MCF 10A (cell line): ENCODE measurements at regions not wholly inside any gene's neighbourhood (a gene's known extent, or its start where the extent isn't known, plus 50 kb on each side); places are given as distances from the start of the nearest gene placed in this dataset.

Source experiments
- BruUV-seq: library from RNA; stranded (reverse); fragments of 400-500 nt; replicated peaks from 2 replicates; lab custom pipeline; 2021; lab: Mats Ljungman, UMichigan
- CTCF ChIA-PET: fragments of 300-600 bp; sonication (Branson Sonifier 250); formaldehyde crosslinking; extraction: SDS; loops from one replicate; lab custom pipeline; 2021; ENCODE audit warnings: antibody characterized with exemption, inconsistent platforms; lab: Yijun Ruan, JAX
- POLR2A ChIA-PET: fragments of 300-600, 350-650 bp; sonication (Branson Sonifier 250); formaldehyde crosslinking; extraction: SDS; loops from one replicate; lab custom pipeline; 2020; ENCODE audit warnings: antibody characterized with exemption, inconsistent platforms; lab: Yijun Ruan, JAX
- DNase-seq: peaks from one replicate; pipeline ENCODE4 v3.0.0-alpha.2; 2018; ENCODE audit not compliant: unreplicated experiment
- H3K27ac Mint-ChIP-seq: one replicate; pipeline ENCODE4 v1.8.0; 2022; ENCODE audit warnings: mild to moderate bottlenecking, low read depth, mixed read lengths; ENCODE audit not compliant: unreplicated experiment
- H3K27me3 Mint-ChIP-seq: one replicate; pipeline ENCODE4 v1.8.0; 2022; ENCODE audit warnings: mixed read lengths; ENCODE audit not compliant: insufficient read depth, unreplicated experiment
- H3K36me3 Mint-ChIP-seq: one replicate; pipeline ENCODE4 v1.8.0; 2022; ENCODE audit warnings: mild to moderate bottlenecking, moderate library complexity, mixed read lengths; ENCODE audit not compliant: insufficient read depth, unreplicated experiment
- H3K4me1 Mint-ChIP-seq: one replicate; pipeline ENCODE4 v1.8.0; 2022; ENCODE audit warnings: mixed read lengths; ENCODE audit not compliant: insufficient read depth, unreplicated experiment
- H3K4me3 Mint-ChIP-seq: one replicate; pipeline ENCODE4 v1.8.0; 2022; ENCODE audit warnings: mild to moderate bottlenecking, moderate library complexity, mixed read lengths; ENCODE audit not compliant: unreplicated experiment
- H3K9me3 Mint-ChIP-seq: one replicate; pipeline ENCODE4 v1.8.0; 2022; ENCODE audit warnings: mixed read lengths; ENCODE audit not compliant: unreplicated experiment
- intact Hi-C: fragments of 100-400 bp; cut with micrococcal nuclease; formaldehyde crosslinking; loops from 2 replicates; pipeline ENCODE4 v1.14.1; 2022
- TF ChIP-seq, protein P1 (sequence below): fragments of 200-600 bp; IDR thresholded peaks from one replicate; pipeline ENCODE4 v1.8.0; 2022; ENCODE audit warnings: antibody characterized with exemption, mild to moderate bottlenecking; ENCODE audit not compliant: unreplicated experiment

DNA sequence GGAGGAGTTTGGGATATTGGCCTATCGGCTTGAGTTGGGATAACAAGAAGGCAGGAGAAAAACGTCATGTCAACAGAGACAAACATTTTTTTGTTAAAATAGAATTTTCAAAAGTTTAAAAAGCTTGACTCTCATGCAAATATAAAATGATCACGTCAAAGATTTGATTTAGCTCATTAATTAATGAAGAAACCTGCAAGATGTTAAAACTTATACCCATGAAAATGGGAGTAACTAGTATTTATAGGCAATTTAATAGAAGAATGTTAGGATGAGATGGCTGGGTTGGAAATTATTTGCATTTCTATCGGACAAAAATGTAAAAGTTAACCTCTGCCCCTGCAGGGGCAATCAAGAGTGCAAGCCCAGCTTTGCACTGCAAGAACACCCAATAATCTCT, 184.6 kb upstream of the BCOR start:
- TF ChIP-seq, protein P1, sequence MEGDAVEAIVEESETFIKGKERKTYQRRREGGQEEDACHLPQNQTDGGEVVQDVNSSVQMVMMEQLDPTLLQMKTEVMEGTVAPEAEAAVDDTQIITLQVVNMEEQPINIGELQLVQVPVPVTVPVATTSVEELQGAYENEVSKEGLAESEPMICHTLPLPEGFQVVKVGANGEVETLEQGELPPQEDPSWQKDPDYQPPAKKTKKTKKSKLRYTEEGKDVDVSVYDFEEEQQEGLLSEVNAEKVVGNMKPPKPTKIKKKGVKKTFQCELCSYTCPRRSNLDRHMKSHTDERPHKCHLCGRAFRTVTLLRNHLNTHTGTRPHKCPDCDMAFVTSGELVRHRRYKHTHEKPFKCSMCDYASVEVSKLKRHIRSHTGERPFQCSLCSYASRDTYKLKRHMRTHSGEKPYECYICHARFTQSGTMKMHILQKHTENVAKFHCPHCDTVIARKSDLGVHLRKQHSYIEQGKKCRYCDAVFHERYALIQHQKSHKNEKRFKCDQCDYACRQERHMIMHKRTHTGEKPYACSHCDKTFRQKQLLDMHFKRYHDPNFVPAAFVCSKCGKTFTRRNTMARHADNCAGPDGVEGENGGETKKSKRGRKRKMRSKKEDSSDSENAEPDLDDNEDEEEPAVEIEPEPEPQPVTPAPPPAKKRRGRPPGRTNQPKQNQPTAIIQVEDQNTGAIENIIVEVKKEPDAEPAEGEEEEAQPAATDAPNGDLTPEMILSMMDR, result no peak
- Mint-ChIP-seq H3K27ac (no peak overlapping the region), H3K4me1 (no peaks in the 10 kb centered on the region), H3K4me3 (no peak overlapping the region), H3K9me3 (no peaks in the 10 kb centered on the region), H3K27me3 (peaks cover 26% of the 10 kb centered on the region), H3K36me3 (no peaks in the 10 kb centered on the region)
- intact Hi-C loops, result no loop called here
- ChIA-PET POLR2A (no interaction called here), CTCF (no interaction called here)
- no TSS peak for BruUV-seq
- no peak for DNase-seq

DNA sequence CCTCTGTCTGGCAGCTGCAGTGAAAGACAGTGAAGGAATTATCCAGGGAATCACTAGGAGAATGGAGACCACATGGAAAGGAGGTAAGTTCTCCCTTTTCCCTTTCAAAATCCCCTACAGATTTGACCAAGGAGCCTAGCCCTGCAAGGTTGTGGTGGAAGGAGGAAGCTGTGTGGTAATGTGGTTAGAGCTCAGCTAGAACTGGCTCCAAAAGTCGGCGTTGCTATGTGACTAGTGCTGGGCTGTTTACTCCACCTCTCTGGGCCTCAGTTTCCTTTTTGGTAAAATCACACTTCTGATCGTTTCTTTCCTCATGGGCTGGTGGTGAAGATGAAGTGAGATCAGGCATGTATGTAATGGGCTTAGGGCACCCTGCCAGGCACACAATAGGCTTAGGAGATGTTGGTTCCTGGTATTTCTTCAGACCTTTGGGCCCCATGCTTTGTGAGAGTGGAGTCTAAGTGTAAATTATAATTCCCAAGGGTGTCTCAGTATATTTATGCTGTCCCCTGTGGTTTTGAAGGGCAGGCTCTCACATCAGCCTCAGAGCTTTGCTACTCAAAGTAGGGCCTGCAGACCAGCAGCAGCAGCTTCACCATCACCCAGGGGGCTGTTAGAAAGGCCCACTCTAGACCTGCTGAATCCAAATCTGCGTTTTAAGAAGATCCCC, 183.7 kb upstream of the BCOR start:
- DNase-seq, result no peak
- intact Hi-C loops, result no loop called here
- Mint-ChIP-seq H3K4me3 (no peak overlapping the region), H3K9me3 (no peaks in the 10 kb centered on the region), H3K27ac (no peak overlapping the region), H3K36me3 (no peaks in the 10 kb centered on the region), H3K4me1 (no peaks in the 10 kb centered on the region), H3K27me3 (peaks cover 25% of the 10 kb centered on the region)
- POLR2A ChIA-PET, result interaction anchor here (1.0 kb wide), 1 partner anchor 8 kb away, joined by 3 read pairs; no protein-coding TSS in a partner anchor
- no TSS peak for BruUV-seq
- TF ChIP-seq, protein P1, result no peak
- CTCF ChIA-PET, result interaction anchor here (0.6 kb wide), 1 partner anchor 271 kb away, joined by 3 read pairs; no protein-coding TSS in a partner anchor

DNA sequence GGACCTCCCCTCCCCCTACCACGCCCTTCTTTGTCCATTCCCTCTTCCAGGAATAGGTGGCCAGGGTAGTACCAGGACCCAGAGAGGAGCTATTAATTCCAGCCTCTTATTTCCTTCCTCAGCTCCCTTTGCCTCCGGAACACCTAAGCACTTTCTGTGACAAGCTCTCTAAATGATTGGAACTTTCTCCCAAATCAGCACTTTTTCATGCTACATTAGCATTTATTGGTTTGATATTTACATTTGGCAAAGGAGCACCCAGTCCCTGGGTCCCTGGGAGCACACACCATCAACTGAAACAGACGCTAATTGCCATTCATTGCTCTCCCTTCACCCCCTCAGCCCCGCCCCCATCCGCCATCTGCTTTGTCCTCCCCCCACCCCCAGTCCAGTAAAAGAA, 182.0 kb upstream of the BCOR start:
- no peak overlapping the region for H3K4me3 Mint-ChIP-seq
- CTCF ChIA-PET, result interaction anchor here (0.6 kb wide), 1 partner anchor 264 kb away, joined by 4 read pairs; no protein-coding TSS in a partner anchor
- intact Hi-C loops, result no loop called here
- POLR2A ChIA-PET, result no interaction called here
- BruUV-seq, result no TSS peak
- peaks cover 25% of the 10 kb centered on the region for H3K27me3 Mint-ChIP-seq
- H3K27ac Mint-ChIP-seq, result no peak overlapping the region
- no peaks in the 10 kb centered on the region for H3K36me3 Mint-ChIP-seq
- TF ChIP-seq, protein P1, result no peak
- DNase-seq, result no peak
- no peaks in the 10 kb centered on the region for H3K9me3 Mint-ChIP-seq
- H3K4me1 Mint-ChIP-seq, result no peaks in the 10 kb centered on the region

DNA sequence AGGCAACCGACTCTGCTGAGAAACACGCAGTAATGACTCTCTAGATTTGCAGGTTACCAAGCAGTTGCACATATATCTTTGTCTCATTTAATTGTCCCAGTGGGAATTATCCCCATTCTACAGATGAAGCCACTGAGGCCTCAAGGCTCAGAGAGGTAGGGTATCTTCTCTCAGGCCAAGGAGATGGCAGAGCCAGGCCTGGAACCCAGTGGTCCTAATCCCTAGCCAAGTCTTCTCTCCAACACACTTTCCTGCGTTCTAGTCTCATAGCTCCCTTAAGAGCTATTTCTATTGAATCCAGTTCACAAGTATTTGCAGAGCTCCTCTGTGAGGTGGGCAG, 181.3 kb upstream of the BCOR start:
- TF ChIP-seq, protein P1, result no peak
- H3K27ac Mint-ChIP-seq, result no peak overlapping the region
- no TSS peak for BruUV-seq
- intact Hi-C loops, result no loop called here
- no peaks in the 10 kb centered on the region for H3K4me1 Mint-ChIP-seq
- DNase-seq, result no peak
- H3K9me3 Mint-ChIP-seq, result no peaks in the 10 kb centered on the region
- CTCF ChIA-PET, result interaction anchor here (0.6 kb wide), 1 partner anchor 265 kb away, joined by 4 read pairs; no protein-coding TSS in a partner anchor
- POLR2A ChIA-PET, result no interaction called here
- peaks cover 25% of the 10 kb centered on the region for H3K27me3 Mint-ChIP-seq
- H3K4me3 Mint-ChIP-seq, result no peak overlapping the region
- H3K36me3 Mint-ChIP-seq, result no peaks in the 10 kb centered on the region
